Thoracic aorta (tissue), 2 donors: ENCODE measurements at regions not wholly inside any gene's neighbourhood (a gene's known extent, or its start where the extent isn't known, plus 50 kb on each side); places are given as distances from the start of the nearest gene placed in this dataset.
"Not testable (repeated sequence)": the region's sequence is repeated elsewhere in the genome, so short reads cannot be mapped to it uniquely, and the experiment has no call there.

Source experiments
- ATAC-seq: fragments of 150-250 bp; one replicate; pipeline ENCODE4 v1.8.0; 2017; ENCODE audit warnings: low read depth; ENCODE audit not compliant: insufficient number of reproducible peaks, low FRiP score
- DNase-seq: peaks from one replicate; pipeline ENCODE4 v3.0.0-alpha.2; 2020; ENCODE audit warnings: low spot score
- H3K27ac ChIP-seq, 2 donors: fragments of 200-600 bp; sonication (generic); 1 replicate in 1 of 2; 2 replicates in 1 of 2; pipeline ENCODE4 v1.5.1; 2016; ENCODE audit warnings: mild to moderate bottlenecking in 2 of 2, moderate library complexity in 2 of 2
- H3K27me3 ChIP-seq: fragments of 200-600 bp; sonication (generic); replicated peaks from 2 replicates; pipeline ENCODE4 v1.6.0; 2016; ENCODE audit warnings: mild to moderate bottlenecking; ENCODE audit not compliant: insufficient read depth
- H3K36me3 ChIP-seq: fragments of 200-600 bp; sonication (generic); one replicate; pipeline ENCODE4 v1.5.1; 2016
- H3K4me1 ChIP-seq, 2 donors: fragments of 200-600 bp; sonication (generic); 1 replicate in 1 of 2; 2 replicates in 1 of 2; pipeline versions ENCODE4 v1.5.1 to v1.6.0; 2016; ENCODE audit warnings: low read depth in 2 of 2, mild to moderate bottlenecking in 1 of 2; ENCODE audit not compliant: control insufficient read depth in 1 of 2
- H3K4me3 ChIP-seq: fragments of 200-600 bp; sonication (generic); 2 replicates; pipeline ENCODE4 v1.5.1; 2016; ENCODE audit warnings: mild to moderate bottlenecking
- H3K9me3 ChIP-seq: fragments of 200-600 bp; sonication (generic); 2 replicates; pipeline ENCODE4 v1.5.1; 2016
- TF ChIP-seq, protein P1 (sequence below): fragments of 200-600 bp; sonication (generic); IDR thresholded peaks from one replicate; pipeline ENCODE4 v1.5.1; 2019; ENCODE audit warnings: antibody characterized with exemption

DNA sequence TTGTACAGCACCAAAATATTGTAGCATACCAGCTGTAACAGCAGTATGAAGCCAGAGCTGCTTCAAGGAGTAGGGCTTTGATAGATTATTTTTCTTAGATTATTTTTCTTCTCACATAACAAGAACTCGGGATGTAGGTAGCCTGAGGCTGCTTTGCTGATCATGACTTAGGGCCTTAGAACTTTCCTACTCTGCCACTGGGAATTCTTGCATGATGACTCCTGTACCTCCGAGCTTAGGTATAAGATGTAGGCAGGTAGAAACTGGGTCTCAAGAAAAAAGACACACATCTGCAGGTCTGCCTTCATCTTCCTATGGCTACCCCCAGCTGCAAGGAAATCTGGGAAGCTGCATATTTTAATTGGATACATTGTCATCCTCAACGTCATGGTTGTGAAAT lies 115.9 kb upstream of the PNPLA4 start:
- no peak overlapping the region for H3K4me3 ChIP-seq
- no peak for ATAC-seq

GRCh38 chrX:8042304-8042703 lies 115.1 kb upstream of the PNPLA4 start:
- ATAC-seq, result no peak
- Histone ChIP-seq H3K36me3 (no peaks in the 10 kb centered on the region), H3K9me3 (no peaks in the 10 kb centered on the region), H3K4me1 (no peaks in the 10 kb centered on the region), H3K4me3 (no peak overlapping the region), H3K27me3 (no peaks in the 10 kb centered on the region), H3K27ac (no peak overlapping the region)
- TF ChIP-seq, protein P1, sequence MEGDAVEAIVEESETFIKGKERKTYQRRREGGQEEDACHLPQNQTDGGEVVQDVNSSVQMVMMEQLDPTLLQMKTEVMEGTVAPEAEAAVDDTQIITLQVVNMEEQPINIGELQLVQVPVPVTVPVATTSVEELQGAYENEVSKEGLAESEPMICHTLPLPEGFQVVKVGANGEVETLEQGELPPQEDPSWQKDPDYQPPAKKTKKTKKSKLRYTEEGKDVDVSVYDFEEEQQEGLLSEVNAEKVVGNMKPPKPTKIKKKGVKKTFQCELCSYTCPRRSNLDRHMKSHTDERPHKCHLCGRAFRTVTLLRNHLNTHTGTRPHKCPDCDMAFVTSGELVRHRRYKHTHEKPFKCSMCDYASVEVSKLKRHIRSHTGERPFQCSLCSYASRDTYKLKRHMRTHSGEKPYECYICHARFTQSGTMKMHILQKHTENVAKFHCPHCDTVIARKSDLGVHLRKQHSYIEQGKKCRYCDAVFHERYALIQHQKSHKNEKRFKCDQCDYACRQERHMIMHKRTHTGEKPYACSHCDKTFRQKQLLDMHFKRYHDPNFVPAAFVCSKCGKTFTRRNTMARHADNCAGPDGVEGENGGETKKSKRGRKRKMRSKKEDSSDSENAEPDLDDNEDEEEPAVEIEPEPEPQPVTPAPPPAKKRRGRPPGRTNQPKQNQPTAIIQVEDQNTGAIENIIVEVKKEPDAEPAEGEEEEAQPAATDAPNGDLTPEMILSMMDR, result no peak
- no peak for DNase-seq

More for the DNA sequence above, 115.9 kb upstream of the PNPLA4 start:
- no peaks in the 10 kb centered on the region for H3K27me3 ChIP-seq
- no peaks in the 10 kb centered on the region for H3K9me3 ChIP-seq
- no peaks in the 10 kb centered on the region for H3K4me1 ChIP-seq
- H3K27ac ChIP-seq, result no peak overlapping the region
- TF ChIP-seq, protein P1, result no peak
- no peak for DNase-seq
- H3K36me3 ChIP-seq, result no peaks in the 10 kb centered on the region

GRCh38 chrX:8039711-8040110 lies 112.5 kb upstream of the PNPLA4 start:
- H3K9me3 ChIP-seq, H3K36me3 ChIP-seq, H3K27me3 ChIP-seq, DNase-seq, H3K4me1 ChIP-seq, H3K4me3 ChIP-seq, ATAC-seq, H3K27ac ChIP-seq: not testable (repeated sequence)

DNA sequence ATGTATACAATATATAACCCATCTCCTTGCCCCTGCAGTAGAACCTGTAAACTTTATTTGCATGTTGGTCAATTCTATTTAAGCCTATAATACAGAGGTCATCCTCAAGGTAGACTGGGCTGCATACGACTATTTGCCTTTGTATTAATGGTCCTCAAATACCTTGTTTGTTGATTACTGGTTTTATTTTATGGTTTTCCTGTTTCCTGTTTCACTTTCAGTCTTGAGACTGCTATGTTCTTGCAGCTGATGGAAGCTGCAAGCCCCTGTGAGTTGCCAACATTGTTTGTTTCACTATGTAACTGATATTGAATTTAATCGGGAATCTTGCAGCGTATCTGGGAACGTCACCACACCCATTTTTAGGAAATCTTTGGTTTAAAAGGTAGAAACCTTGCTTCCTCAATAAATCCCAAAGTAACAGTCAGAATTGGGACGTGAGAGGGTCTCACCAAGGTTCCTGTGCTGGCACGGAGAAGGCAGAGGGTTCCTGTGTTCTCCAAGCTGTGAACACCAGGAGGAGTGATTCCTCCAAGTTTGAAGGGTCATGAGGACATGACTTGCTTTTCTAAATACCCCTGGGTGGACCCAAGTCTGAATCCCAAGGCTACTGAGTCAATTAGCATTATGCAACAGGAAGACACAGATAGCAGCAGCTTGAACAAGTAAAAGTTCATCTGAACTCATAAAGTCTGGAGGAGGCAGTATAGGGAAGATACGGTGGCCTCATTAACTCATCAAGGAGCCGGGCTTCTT lies 110.6 kb upstream of the PNPLA4 start:
- no peaks in the 10 kb centered on the region for H3K4me1 ChIP-seq
- no peak overlapping the region for H3K27ac ChIP-seq
- H3K27me3 ChIP-seq, result no peaks in the 10 kb centered on the region
- TF ChIP-seq, protein P1, result no peak
- H3K36me3 ChIP-seq, result no peaks in the 10 kb centered on the region
- no peak overlapping the region for H3K4me3 ChIP-seq
- no peak for ATAC-seq
- no peak for DNase-seq
- H3K9me3 ChIP-seq, result no peaks in the 10 kb centered on the region

DNA sequence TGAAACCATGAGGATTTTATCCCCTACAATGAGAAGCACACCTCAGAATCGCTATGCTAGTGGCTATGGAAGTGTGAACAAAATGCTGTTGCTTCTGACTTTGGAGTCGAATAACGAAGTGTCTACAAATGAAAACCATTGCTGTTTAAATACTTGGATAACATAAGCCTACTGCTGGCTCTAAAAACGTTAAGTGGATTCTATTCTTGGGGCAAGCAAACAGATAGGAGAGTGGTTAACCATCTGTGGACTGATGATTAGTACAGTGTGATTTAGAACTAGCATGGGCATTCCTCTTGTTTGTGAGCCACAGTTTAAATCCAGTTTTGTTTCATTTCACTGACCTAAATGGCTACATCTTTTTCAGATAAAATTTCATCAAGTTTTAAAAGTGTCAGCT lies 109.7 kb upstream of the PNPLA4 start:
- H3K27me3 ChIP-seq, result no peaks in the 10 kb centered on the region
- H3K4me3 ChIP-seq, result no peak overlapping the region
- H3K27ac ChIP-seq, result no peak overlapping the region
- DNase-seq (no peak), ATAC-seq (no peak)
- TF ChIP-seq, protein P1, result no peak
- no peaks in the 10 kb centered on the region for H3K36me3 ChIP-seq
- H3K9me3 ChIP-seq, result no peaks in the 10 kb centered on the region
- no peaks in the 10 kb centered on the region for H3K4me1 ChIP-seq

DNA sequence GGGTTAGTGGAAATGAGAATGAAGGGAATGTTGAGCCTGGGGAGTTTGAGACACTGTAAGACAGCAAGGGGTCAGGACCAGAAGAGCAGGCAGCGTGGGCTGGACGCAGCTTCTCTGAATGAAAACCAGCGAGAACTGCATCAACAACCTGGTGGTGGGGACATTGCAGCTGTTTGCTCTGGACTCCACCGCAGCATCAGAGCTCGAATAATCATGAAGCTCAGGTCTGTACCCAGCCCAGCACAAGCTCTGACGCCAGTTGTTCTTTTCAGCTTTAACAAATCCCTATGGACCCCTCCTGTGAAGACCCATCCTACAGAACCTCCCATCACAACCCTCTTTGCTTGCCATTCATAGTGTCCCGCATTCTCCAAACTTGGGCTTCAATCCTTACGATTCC lies 106.8 kb upstream of the PNPLA4 start:
- Histone ChIP-seq H3K27ac (no peak overlapping the region), H3K36me3 (no peaks in the 10 kb centered on the region), H3K4me1 (no peaks in the 10 kb centered on the region), H3K9me3 (no peaks in the 10 kb centered on the region), H3K4me3 (no peak overlapping the region), H3K27me3 (no peaks in the 10 kb centered on the region)
- ATAC-seq (no peak), DNase-seq (no peak)
- TF ChIP-seq, protein P1, result no peak
